NT2/D1 (cell line): ENCODE measurements at regions not wholly inside any gene's neighbourhood (a gene's known extent, or its start where the extent isn't known, plus 50 kb on each side); places are given as distances from the start of the nearest gene placed in this dataset.

Experiments
- DNase-seq: peaks from one replicate; pipeline ENCODE4 v3.0.0-alpha.2; 2011; ENCODE audit warnings: low read depth, low spot score
- H3K27me3 ChIP-seq: 2 replicates; pipeline ENCODE4 v1.6.0; 2011; ENCODE audit warnings: mild to moderate bottlenecking; ENCODE audit not compliant: insufficient read length, insufficient read depth
- H3K36me3 ChIP-seq: 2 replicates; pipeline ENCODE4 v1.6.1; 2011; ENCODE audit warnings: mild to moderate bottlenecking, low read length, mixed read lengths; ENCODE audit not compliant: insufficient read depth, insufficient read length
- H3K4me1 ChIP-seq: 2 replicates; pipeline ENCODE4 v1.5.1; 2011; ENCODE audit not compliant: insufficient read depth, insufficient read length
- H3K4me3 ChIP-seq: 2 replicates; pipeline ENCODE4 v1.5.1; 2011; ENCODE audit warnings: low read depth; ENCODE audit not compliant: insufficient read length
- H3K9ac ChIP-seq: 2 replicates; pipeline ENCODE4 v1.6.0; 2011; ENCODE audit warnings: low read depth; ENCODE audit not compliant: insufficient read length
- H3K9me3 ChIP-seq: 2 replicates; pipeline ENCODE4 v1.5.1; 2011; ENCODE audit warnings: mild to moderate bottlenecking, low read length; ENCODE audit not compliant: insufficient read depth
- SUZ12 ChIP-seq: IDR thresholded peaks from 2 replicates; pipeline ENCODE4 v1.6.1; 2011; ENCODE audit not compliant: insufficient read length, insufficient read depth; ENCODE audit errors: extremely low read depth
- YY1 ChIP-seq: IDR thresholded peaks from 2 replicates; pipeline ENCODE4 v1.6.1; 2011; ENCODE audit not compliant: insufficient read length, insufficient read depth
- ZNF274 ChIP-seq: IDR thresholded peaks from 2 replicates; pipeline ENCODE4 v1.6.1; 2011; ENCODE audit warnings: mild to moderate bottlenecking, low read depth, low read length

DNA sequence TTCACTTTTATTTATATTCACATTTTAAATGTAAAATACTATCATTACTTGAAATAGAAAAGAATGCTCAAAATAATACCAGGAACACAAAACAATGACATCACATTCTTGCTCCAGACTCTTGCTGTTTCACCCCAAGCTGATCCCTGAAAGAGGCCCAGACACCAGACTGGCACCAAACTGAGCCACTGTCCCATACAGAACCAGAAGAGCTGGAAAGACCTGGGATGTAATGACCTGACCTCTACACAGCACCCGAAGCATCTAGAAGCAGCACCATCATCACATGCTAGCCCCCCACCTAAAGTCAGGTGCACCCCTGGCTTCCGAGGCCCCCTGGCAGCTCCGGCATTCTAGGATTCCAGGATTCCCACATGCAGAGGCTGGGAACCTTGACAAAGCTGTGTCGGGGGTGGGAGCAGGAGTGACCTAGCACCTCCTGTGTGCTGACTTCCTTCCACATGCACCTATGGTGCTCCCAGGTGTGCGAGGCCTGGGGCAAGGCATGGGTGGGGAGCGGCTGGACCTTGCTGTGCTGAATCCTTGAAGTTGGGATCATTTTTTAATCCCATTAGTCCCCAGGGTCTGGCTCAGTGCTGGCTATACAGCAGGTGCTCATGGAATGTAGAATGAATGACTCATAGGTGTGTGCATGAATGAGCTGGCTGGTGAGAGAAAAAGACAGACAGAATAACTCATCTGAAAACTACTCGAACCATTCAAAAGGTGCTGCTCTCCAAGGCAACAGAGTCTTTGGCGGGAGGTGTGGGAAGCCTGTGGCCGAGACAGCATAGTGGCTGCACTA is 144.7 kb upstream of the IQSEC1 start:
- peaks cover 30% of the 10 kb centered on the region for H3K4me1 ChIP-seq
- no peak overlapping the region for H3K4me3 ChIP-seq
- no peak for TF ChIP-seq YY1
- TF ChIP-seq ZNF274 = no peak
- no peak for TF ChIP-seq SUZ12
- H3K9ac ChIP-seq = no peak overlapping the region
- no peaks in the 10 kb centered on the region for H3K9me3 ChIP-seq
- DNase-seq = peak; percentile 15
- no peaks in the 10 kb centered on the region for H3K36me3 ChIP-seq
- no peaks in the 10 kb centered on the region for H3K27me3 ChIP-seq

GRCh38 chr3:13217253-13217652 is 144.0 kb upstream of the IQSEC1 start:
- TF ChIP-seq ZNF274 = no peak
- TF ChIP-seq YY1 = no peak
- TF ChIP-seq SUZ12 = no peak
- Histone ChIP-seq H3K9ac (no peak overlapping the region), H3K36me3 (no peaks in the 10 kb centered on the region), H3K27me3 (no peaks in the 10 kb centered on the region), H3K9me3 (no peaks in the 10 kb centered on the region), H3K4me1 (peaks cover 30% of the 10 kb centered on the region), H3K4me3 (no peak overlapping the region)
- no peak for DNase-seq

GRCh38 chr3:13215940-13216546 is 142.8 kb upstream of the IQSEC1 start:
- TF ChIP-seq YY1 = no peak
- no peak for TF ChIP-seq ZNF274
- TF ChIP-seq SUZ12 = no peak
- no peaks in the 10 kb centered on the region for H3K9me3 ChIP-seq
- peaks cover 23% of the 10 kb centered on the region for H3K4me1 ChIP-seq
- no peak for DNase-seq
- no peak overlapping the region for H3K4me3 ChIP-seq
- H3K36me3 ChIP-seq = no peaks in the 10 kb centered on the region
- no peak overlapping the region for H3K9ac ChIP-seq
- no peaks in the 10 kb centered on the region for H3K27me3 ChIP-seq

- no peak overlapping the region for H3K4me3 ChIP-seq
- TF ChIP-seq YY1 (no peak), SUZ12 (no peak), ZNF274 (no peak)
- H3K9ac ChIP-seq = no peak overlapping the region
- H3K27me3 ChIP-seq = no peaks in the 10 kb centered on the region
- no peaks in the 10 kb centered on the region for H3K9me3 ChIP-seq
- no peak for DNase-seq
- H3K36me3 ChIP-seq = no peaks in the 10 kb centered on the region
- peaks cover 18% of the 10 kb centered on the region for H3K4me1 ChIP-seq
Measured at GRCh38 chr3:13214847-13215472, 141.7 kb upstream of the IQSEC1 start.

- no peak for TF ChIP-seq SUZ12
- TF ChIP-seq YY1 = no peak
- TF ChIP-seq ZNF274 = no peak
- DNase-seq = no peak
- H3K4me1 ChIP-seq = peaks cover 16% of the 10 kb centered on the region
- no peak overlapping the region for H3K4me3 ChIP-seq
- no peaks in the 10 kb centered on the region for H3K36me3 ChIP-seq
- no peak overlapping the region for H3K9ac ChIP-seq
- H3K9me3 ChIP-seq = no peaks in the 10 kb centered on the region
- no peaks in the 10 kb centered on the region for H3K27me3 ChIP-seq
Measured at GRCh38 chr3:13213911-13214846, 140.9 kb upstream of the IQSEC1 start.

DNA sequence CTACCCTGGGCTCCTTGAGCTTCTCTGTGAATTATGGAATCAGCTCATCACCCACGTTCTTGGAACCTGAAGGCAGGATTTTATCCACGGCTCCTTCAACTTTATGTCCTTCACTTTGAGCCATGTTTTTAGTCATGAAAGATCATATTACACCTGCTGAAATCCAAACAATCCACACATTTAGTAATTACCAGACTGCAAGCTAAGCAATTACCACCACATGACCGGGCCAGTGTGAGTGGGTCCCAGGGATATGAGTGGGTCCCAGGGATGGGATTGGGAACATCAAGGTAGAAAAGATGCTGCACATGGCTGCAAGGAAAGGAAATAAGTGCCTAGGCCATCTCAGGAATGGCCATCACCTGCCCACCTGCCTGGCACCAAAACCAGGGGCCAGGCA is 140.3 kb upstream of the IQSEC1 start:
- no peaks in the 10 kb centered on the region for H3K36me3 ChIP-seq
- H3K4me1 ChIP-seq = peaks cover 9% of the 10 kb centered on the region
- no peak overlapping the region for H3K4me3 ChIP-seq
- TF ChIP-seq SUZ12 (no peak), ZNF274 (no peak), YY1 (no peak)
- no peak overlapping the region for H3K9ac ChIP-seq
- H3K27me3 ChIP-seq = no peaks in the 10 kb centered on the region
- no peak for DNase-seq
- no peaks in the 10 kb centered on the region for H3K9me3 ChIP-seq
